Mammary epithelial cell (primary cell): ENCODE measurements at regions not wholly inside any gene's neighbourhood (a gene's known extent, or its start where the extent isn't known, plus 50 kb on each side); places are given as distances from the start of the nearest gene placed in this dataset.

Source experiments
- CTCF ChIP-seq, 2 donors: IDR thresholded peaks in 1 of 2; conservative IDR thresholded peaks in 1 of 2; 2 replicates each; pipeline ENCODE4 v1.5.1; 2011 to 2012; ENCODE audit warnings: inconsistent platforms in 2 of 2, low read length in 2 of 2, mild to moderate bottlenecking in 2 of 2, control low read depth in 1 of 2, low read depth in 1 of 2; ENCODE audit not compliant: insufficient read depth in 1 of 2; ENCODE audit errors: extremely low read depth in 1 of 2
- EZH2 ChIP-seq: IDR thresholded peaks from 2 replicates; pipeline ENCODE4 v1.6.1; 2012; ENCODE audit warnings: low read length, inconsistent platforms, borderline replicate concordance

- TF ChIP-seq CTCF (conservative IDR thresholded peaks at IDR 0.05 in 1 of 2, IDR thresholded peaks at IDR 0.05 in 1 of 2; ENCODE audit: extremely low read depth in 1 of 2, insufficient read depth in 1 of 2, low read depth in 1 of 2, low read length in 2 of 2) (no peak), EZH2 (no peak)
These were observed 357.9 kb upstream of the TSHZ2 start for GRCh38 chr20:52614051-52614863.
